Large intestine (tissue), 3 donors: ENCODE measurements at regions not wholly inside any gene's neighbourhood (a gene's known extent, or its start where the extent isn't known, plus 50 kb on each side); places are given as distances from the start of the nearest gene placed in this dataset.

Source experiments
- DNase-seq, 2 donors: peaks; one replicate each; pipeline versions ENCODE4 v3.0.0 to v3.0.0-alpha.2; 2013
- H3K27ac ChIP-seq: one replicate; pipeline ENCODE4 v1.5.1; 2013; ENCODE audit warnings: low read length
- H3K27me3 ChIP-seq: 2 replicates; pipeline ENCODE4 v1.6.1; 2013; ENCODE audit warnings: low read length; ENCODE audit not compliant: control insufficient read depth, insufficient read depth
- H3K36me3 ChIP-seq: 2 replicates; pipeline ENCODE4 v1.6.1; 2013; ENCODE audit warnings: low read length; ENCODE audit not compliant: control insufficient read depth, insufficient read depth
- H3K4me1 ChIP-seq: one replicate; pipeline ENCODE4 v1.6.1; 2013; ENCODE audit warnings: low read length; ENCODE audit not compliant: control insufficient read depth, insufficient read depth
- H3K4me3 ChIP-seq: one replicate; pipeline ENCODE4 v1.5.1; 2013; ENCODE audit warnings: low read length
- H3K9me3 ChIP-seq: one replicate; pipeline ENCODE4 v1.6.1; 2013; ENCODE audit warnings: mild to moderate bottlenecking, low read depth, low read length, moderate library complexity; ENCODE audit not compliant: control insufficient read depth
- WGBS: methylation state at CpG from one replicate; pipeline ENCODE4 v1.1.5; 2013; ENCODE audit warnings: low lambda C conversion rate; ENCODE audit not compliant: insufficient coverage; 5-methylcytosine and 5-hydroxymethylcytosine counted together

DNA sequence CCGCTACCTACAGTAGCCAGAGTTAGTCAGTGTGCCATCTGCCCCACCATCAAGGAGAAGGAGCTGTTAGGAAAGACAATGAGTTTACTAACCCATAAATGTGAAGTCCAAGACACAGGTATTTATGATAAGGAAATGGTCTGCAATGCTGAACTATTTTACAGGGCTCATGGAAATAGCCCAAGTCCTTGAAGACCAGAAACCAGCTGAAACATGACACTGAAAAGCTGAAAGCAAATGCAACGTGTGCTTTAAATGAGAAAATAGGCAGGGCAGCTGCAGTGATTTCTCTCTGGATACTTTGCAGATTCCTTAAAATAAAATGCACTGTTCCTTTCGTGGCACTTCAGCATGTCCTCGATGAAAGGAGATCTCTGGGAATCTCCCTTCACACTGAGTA is 256.4 kb upstream of the TCF4 start:
- H3K9me3 ChIP-seq, result peaks cover 7% of the 10 kb centered on the region

DNA sequence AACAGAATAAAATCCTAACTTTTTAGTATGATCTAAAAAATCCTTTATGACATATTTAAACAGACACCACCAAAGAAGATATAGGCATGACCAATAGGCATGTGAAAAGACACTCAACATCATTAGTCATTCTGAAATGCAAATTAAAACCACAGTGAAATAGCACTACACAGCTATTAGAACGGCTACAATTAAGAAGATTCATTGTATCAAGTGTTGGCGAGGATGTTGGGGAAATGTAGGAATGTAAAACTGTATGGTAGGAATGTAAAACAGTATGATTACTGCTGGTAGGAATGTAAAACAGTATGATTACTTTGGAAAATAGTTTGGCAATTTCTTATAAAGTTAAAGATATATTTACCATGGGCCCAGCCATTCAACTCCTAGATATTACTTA is 253.3 kb upstream of the TCF4 start:
- Histone ChIP-seq H3K4me1 (no peaks in the 10 kb centered on the region), H3K27ac (no peak overlapping the region), H3K27me3 (no peaks in the 10 kb centered on the region), H3K36me3 (no peaks in the 10 kb centered on the region), H3K9me3 (peaks cover 7% of the 10 kb centered on the region), H3K4me3 (no peak overlapping the region)
- WGBS, result 100% methylated on average over 2 of the region's 2 CpGs
- no peak for DNase-seq

More for the DNA sequence above, 256.4 kb upstream of the TCF4 start:
- no peaks in the 10 kb centered on the region for H3K4me1 ChIP-seq
- no peak overlapping the region for H3K27ac ChIP-seq
- no peak for DNase-seq
- no peak overlapping the region for H3K4me3 ChIP-seq
- no peaks in the 10 kb centered on the region for H3K36me3 ChIP-seq
- WGBS, result no CpG with 5 or more reads among the region's 4 CpGs
- H3K27me3 ChIP-seq, result no peaks in the 10 kb centered on the region

GRCh38 chr18:55840601-55841170 is 252.7 kb upstream of the TCF4 start:
- no CpG with 5 or more reads among the region's 30 CpGs for WGBS
- Histone ChIP-seq H3K27me3 (no peaks in the 10 kb centered on the region), H3K27ac (no peak overlapping the region), H3K4me1 (no peaks in the 10 kb centered on the region), H3K36me3 (no peaks in the 10 kb centered on the region), H3K9me3 (peaks cover 7% of the 10 kb centered on the region), H3K4me3 (no peak overlapping the region)
- no peak for DNase-seq

DNA sequence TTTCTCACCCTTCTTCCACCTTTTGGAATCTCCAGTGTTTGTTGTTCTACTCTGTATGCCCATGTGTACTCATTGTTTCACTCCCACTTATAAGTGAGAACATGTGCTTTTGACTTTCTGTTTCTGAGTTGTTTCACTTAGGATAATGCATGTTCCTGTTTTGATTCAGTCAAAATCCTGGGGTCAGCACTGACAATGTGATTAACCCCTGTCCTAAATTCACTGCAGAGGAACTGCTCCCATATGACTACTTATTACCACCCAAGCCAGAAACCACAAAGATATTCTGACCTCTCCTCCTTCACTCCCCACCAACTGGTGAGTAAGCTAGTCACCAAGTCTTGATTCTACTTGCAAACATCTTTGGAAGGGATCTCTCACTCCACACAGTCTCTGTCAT is 251.4 kb upstream of the TCF4 start:
- Histone ChIP-seq H3K4me3 (no peak overlapping the region), H3K4me1 (no peaks in the 10 kb centered on the region), H3K36me3 (no peaks in the 10 kb centered on the region), H3K27me3 (no peaks in the 10 kb centered on the region), H3K9me3 (peaks cover 7% of the 10 kb centered on the region), H3K27ac (no peak overlapping the region)
- no peak for DNase-seq

GRCh38 chr18:55838841-55839240 is 250.8 kb upstream of the TCF4 start:
- Histone ChIP-seq H3K4me3 (no peak overlapping the region), H3K9me3 (peaks cover 7% of the 10 kb centered on the region), H3K36me3 (no peaks in the 10 kb centered on the region), H3K27me3 (no peaks in the 10 kb centered on the region), H3K27ac (no peak overlapping the region), H3K4me1 (no peaks in the 10 kb centered on the region)
- DNase-seq, result no peak
- 100% methylated on average over 1 of the region's 3 CpGs for WGBS

DNA sequence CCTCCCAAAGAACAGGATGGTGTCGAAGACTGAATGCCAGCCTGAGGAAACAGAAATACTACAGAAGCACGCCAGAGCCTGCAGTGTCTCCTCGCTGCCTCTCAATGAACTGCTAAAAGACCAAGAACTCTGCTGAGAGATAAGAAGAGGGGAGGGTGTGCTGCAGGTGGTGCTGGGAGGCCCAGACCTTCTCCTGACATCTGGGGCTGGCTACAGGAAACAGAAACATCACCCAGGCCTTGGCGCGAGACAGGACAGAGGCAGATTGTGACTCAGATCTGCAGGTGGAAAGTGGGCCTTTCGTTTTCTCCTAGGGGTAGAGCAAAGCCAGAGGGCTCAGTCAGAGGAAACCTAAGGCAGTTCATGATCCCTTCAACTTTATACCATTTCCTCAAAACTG is 250.3 kb upstream of the TCF4 start:
- no peaks in the 10 kb centered on the region for H3K36me3 ChIP-seq
- H3K4me1 ChIP-seq, result no peaks in the 10 kb centered on the region
- H3K27me3 ChIP-seq, result no peaks in the 10 kb centered on the region
- no peak for DNase-seq
- no peak overlapping the region for H3K27ac ChIP-seq
- no peak overlapping the region for H3K4me3 ChIP-seq
- peaks cover 7% of the 10 kb centered on the region for H3K9me3 ChIP-seq
- WGBS, result no CpG with 5 or more reads among the region's 6 CpGs

DNA sequence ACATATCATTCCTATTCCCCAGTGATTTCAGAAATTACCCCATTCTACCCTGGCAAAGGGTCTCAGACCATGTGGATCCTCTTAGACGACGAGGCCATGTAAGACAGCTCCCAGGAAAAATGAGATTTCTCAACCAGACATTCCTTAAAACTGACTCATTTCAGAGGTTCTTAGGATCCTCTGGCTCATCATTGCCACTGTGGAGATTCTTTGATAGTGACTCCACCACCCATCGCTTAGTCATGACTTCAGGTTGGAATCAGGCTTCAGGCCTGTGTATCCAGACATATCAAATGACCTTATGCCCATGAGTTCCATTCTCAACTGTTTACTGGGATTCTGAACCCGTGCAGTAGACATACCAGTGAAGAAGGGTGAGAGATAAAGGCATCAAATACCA is 245.6 kb upstream of the TCF4 start:
- no CpG with 5 or more reads among the region's 4 CpGs for WGBS
- H3K27ac ChIP-seq, result no peak overlapping the region
- H3K4me3 ChIP-seq, result no peak overlapping the region
- H3K36me3 ChIP-seq, result no peaks in the 10 kb centered on the region
- H3K4me1 ChIP-seq, result no peaks in the 10 kb centered on the region
- H3K27me3 ChIP-seq, result no peaks in the 10 kb centered on the region
- no peak for DNase-seq
- no peaks in the 10 kb centered on the region for H3K9me3 ChIP-seq

- WGBS, result 83% methylated on average over 9 of the region's 10 CpGs
- H3K36me3 ChIP-seq, result no peaks in the 10 kb centered on the region
- no peaks in the 10 kb centered on the region for H3K27me3 ChIP-seq
- H3K9me3 ChIP-seq, result no peaks in the 10 kb centered on the region
- H3K4me1 ChIP-seq, result no peaks in the 10 kb centered on the region
- H3K4me3 ChIP-seq, result no peak overlapping the region
- no peak for DNase-seq
- H3K27ac ChIP-seq, result no peak overlapping the region
Observed at GRCh38 chr18:55830544-55830943, 242.6 kb upstream of the TCF4 start.

GRCh38 chr18:55821219-55821618 is 233.2 kb upstream of the TCF4 start:
- no peaks in the 10 kb centered on the region for H3K36me3 ChIP-seq
- H3K27ac ChIP-seq, result no peak overlapping the region
- H3K27me3 ChIP-seq, result no peaks in the 10 kb centered on the region
- WGBS, result no CpG with 5 or more reads among the region's 2 CpGs
- no peaks in the 10 kb centered on the region for H3K4me1 ChIP-seq
- H3K4me3 ChIP-seq, result no peak overlapping the region
- H3K9me3 ChIP-seq, result no peaks in the 10 kb centered on the region
- no peak for DNase-seq

DNA sequence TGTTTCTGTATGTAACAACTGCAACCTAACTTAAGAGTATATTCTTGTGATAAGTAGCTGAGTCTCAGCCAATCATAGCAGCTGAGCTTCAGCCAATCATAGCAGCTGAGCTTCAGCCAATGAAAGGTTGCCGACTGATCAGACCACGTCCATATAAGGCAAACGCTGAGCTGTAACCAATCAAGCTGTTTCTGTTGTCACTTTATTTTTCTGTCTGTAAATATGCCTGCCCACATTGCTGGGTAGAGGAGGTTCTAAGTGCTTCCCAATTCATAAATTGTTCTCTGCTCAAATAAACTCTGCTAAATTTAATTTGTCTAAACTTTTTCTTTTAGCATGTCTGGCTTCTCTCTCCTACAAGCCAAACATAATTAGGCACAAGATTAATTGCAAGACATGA is 231.5 kb upstream of the TCF4 start:
- H3K27ac ChIP-seq, result no peak overlapping the region
- no peak overlapping the region for H3K4me3 ChIP-seq
- no peaks in the 10 kb centered on the region for H3K4me1 ChIP-seq
- H3K9me3 ChIP-seq, result no peaks in the 10 kb centered on the region
- DNase-seq, result no peak
- no peaks in the 10 kb centered on the region for H3K27me3 ChIP-seq
- no peaks in the 10 kb centered on the region for H3K36me3 ChIP-seq
- no CpG with 5 or more reads among the region's 3 CpGs for WGBS

DNA sequence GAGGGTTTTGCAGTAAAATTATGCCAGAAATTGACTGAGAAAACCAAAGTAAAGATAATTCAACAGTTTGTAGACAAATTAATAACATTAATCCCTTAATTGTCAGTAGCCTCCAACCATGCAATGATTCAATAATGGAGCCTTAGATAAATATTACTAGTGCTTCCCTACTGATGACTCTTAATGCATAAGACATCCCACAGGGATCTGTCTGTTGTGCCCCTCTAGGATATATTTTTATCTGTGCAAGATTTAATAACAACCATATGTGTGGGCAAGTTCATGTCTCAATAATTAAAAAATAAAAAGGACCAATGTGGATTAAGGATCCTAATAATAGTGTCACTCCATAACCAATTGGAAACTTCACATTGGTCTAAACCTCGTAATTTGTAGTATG is 230.3 kb upstream of the TCF4 start:
- H3K4me1 ChIP-seq, result no peaks in the 10 kb centered on the region

More for the DNA sequence above, 230.3 kb upstream of the TCF4 start:
- Histone ChIP-seq H3K27ac (no peak overlapping the region), H3K36me3 (no peaks in the 10 kb centered on the region), H3K9me3 (no peaks in the 10 kb centered on the region), H3K27me3 (no peaks in the 10 kb centered on the region), H3K4me3 (no peak overlapping the region)
- no CpG with 5 or more reads among the region's 1 CpG for WGBS
- DNase-seq, result no peak
